ENCODE measurements at regions not wholly inside any gene's neighbourhood (a gene's known extent, or its start where the extent isn't known, plus 50 kb on each side); places are given as distances from the start of the nearest gene placed in this dataset.

GRCh38 chr15:31932576-31932975, 97.7 kb upstream of the CHRNA7 start:
- no peak for DNase-seq (ENCODE audit: low read depth)
- TF ChIP-seq CTCF (conservative IDR thresholded peaks at IDR 0.05; ENCODE audit: low read depth, low read length), result no peak
- H3K4me3 ChIP-seq (ENCODE audit: low read length), result no peak overlapping the region

GRCh38 chr15:31934821-31935220, 95.5 kb upstream of the CHRNA7 start:
- H3K4me3 ChIP-seq (ENCODE audit: low read length), result no peak overlapping the region
- TF ChIP-seq CTCF (conservative IDR thresholded peaks at IDR 0.05; ENCODE audit: low read depth, low read length), result no peak
- peak; percentile 16 for DNase-seq (ENCODE audit: low read depth)

GRCh38 chr15:31953478-31953877, 76.8 kb upstream of the CHRNA7 start:
- no peak for DNase-seq (ENCODE audit: low read depth)
- TF ChIP-seq CTCF (conservative IDR thresholded peaks at IDR 0.05; ENCODE audit: low read depth, low read length), result no peak
- no peak overlapping the region for H3K4me3 ChIP-seq (ENCODE audit: low read length)

- DNase-seq (ENCODE audit: low read depth), result no peak
- no peak overlapping the region for H3K4me3 ChIP-seq (ENCODE audit: low read length)
- no peak for TF ChIP-seq CTCF (conservative IDR thresholded peaks at IDR 0.05; ENCODE audit: low read depth, low read length)
These were observed 75.7 kb upstream of the CHRNA7 start for GRCh38 chr15:31954374-31955172.

GRCh38 chr15:31955734-31956133, 74.6 kb upstream of the CHRNA7 start:
- no peak overlapping the region for H3K4me3 ChIP-seq (ENCODE audit: low read length)
- TF ChIP-seq CTCF (conservative IDR thresholded peaks at IDR 0.05; ENCODE audit: low read depth, low read length), result no peak
- DNase-seq (ENCODE audit: low read depth), result no peak

- no peak for DNase-seq (ENCODE audit: low read depth)
- TF ChIP-seq CTCF (conservative IDR thresholded peaks at IDR 0.05; ENCODE audit: low read depth, low read length), result no peak
- no peak overlapping the region for H3K4me3 ChIP-seq (ENCODE audit: low read length)
These were observed 72.7 kb upstream of the CHRNA7 start for GRCh38 chr15:31957581-31957980.

GRCh38 chr15:31964586-31965307, 65.6 kb upstream of the CHRNA7 start:
- TF ChIP-seq CTCF (conservative IDR thresholded peaks at IDR 0.05; ENCODE audit: low read depth, low read length), result no peak
- H3K4me3 ChIP-seq (ENCODE audit: low read length), result no peak overlapping the region
- DNase-seq (ENCODE audit: low read depth), result no peak

Data from retinal pigment epithelial cell (primary cell).